KMS-11 (cell line): ENCODE measurements at regions not wholly inside any gene's neighbourhood (a gene's known extent, or its start where the extent isn't known, plus 50 kb on each side); places are given as distances from the start of the nearest gene placed in this dataset.
"Not testable (repeated sequence)": the region's sequence is repeated elsewhere in the genome, so short reads cannot be mapped to it uniquely, and the experiment has no call there.

ENCODE experiments used
- H2AFZ ChIP-seq: fragments of 200-600 bp; sonication (generic); 2 replicates; pipeline ENCODE4 v1.6.1; 2016; ENCODE audit warnings: antibody characterized with exemption, mixed run types, low read depth
- H3K27ac ChIP-seq: fragments of 200-600 bp; sonication (generic); 2 replicates; pipeline ENCODE4 v1.6.1; 2016; ENCODE audit warnings: mild to moderate bottlenecking, mixed run types
- H3K27me3 ChIP-seq: fragments of 200-600 bp; sonication (generic); 2 replicates; pipeline ENCODE4 v1.6.1; 2017; ENCODE audit warnings: mild to moderate bottlenecking, low read depth, mixed run types, moderate library complexity; ENCODE audit not compliant: insufficient read depth
- H3K36me3 ChIP-seq: fragments of 200-600 bp; sonication (generic); 2 replicates; pipeline ENCODE4 v1.6.1; 2017; ENCODE audit warnings: mild to moderate bottlenecking, mixed run types; ENCODE audit not compliant: insufficient read depth
- H3K4me1 ChIP-seq: fragments of 200-600 bp; sonication (generic); 2 replicates; pipeline ENCODE4 v1.6.1; 2016; ENCODE audit warnings: mild to moderate bottlenecking, low read depth, mixed run types; ENCODE audit not compliant: poor library complexity, severe bottlenecking
- H3K4me2 ChIP-seq: fragments of 200-600 bp; sonication (generic); 2 replicates; pipeline ENCODE4 v1.7.0; 2016; ENCODE audit warnings: mild to moderate bottlenecking, mixed run types
- H3K4me3 ChIP-seq: fragments of 200-600 bp; sonication (generic); IDR thresholded peaks from 2 replicates; pipeline ENCODE4 v1.6.1; 2017; ENCODE audit warnings: low read depth, low read length, mixed read lengths; ENCODE audit not compliant: insufficient read depth
- H3K79me2 ChIP-seq: fragments of 200-600 bp; sonication (generic); 2 replicates; pipeline ENCODE4 v1.6.1; 2016; ENCODE audit warnings: low read depth, mixed run types; ENCODE audit not compliant: insufficient read depth
- H3K9ac ChIP-seq: fragments of 200-600 bp; sonication (generic); 2 replicates; pipeline ENCODE4 v1.6.1; 2016; ENCODE audit warnings: mild to moderate bottlenecking, mixed run types
- H4K20me1 ChIP-seq: fragments of 200-600 bp; sonication (generic); 2 replicates; pipeline ENCODE4 v1.6.1; 2016; ENCODE audit warnings: mild to moderate bottlenecking, mixed run types; ENCODE audit not compliant: insufficient read depth
- TF ChIP-seq, protein P1 (sequence below): fragments of 200-600 bp; sonication (generic); conservative IDR thresholded peaks from 2 replicates; pipeline ENCODE4 v1.6.1; 2017; ENCODE audit warnings: low read depth, mild to moderate bottlenecking, antibody characterized with exemption, low read length, moderate library complexity, mixed read lengths

DNA sequence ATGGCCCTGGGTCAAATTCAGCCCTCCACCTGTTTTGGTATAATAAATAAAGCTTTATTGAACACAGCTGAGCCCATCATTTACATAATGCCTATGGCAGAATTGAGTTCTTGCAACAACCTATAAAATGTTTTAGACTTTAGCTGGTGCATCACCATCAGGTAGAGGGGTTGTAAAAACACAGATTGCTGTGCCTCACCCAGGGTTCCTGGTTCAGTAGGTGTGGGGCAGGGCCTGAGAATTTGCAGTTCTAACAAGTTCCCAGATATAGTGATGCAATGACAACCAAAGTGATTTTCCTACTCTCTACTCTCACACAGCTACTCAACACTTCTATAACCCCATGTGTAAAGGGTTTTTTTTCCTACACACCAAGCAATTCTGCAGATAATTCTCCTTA, 120.0 kb upstream of the EGFL6 start:
- TF ChIP-seq, protein P1, sequence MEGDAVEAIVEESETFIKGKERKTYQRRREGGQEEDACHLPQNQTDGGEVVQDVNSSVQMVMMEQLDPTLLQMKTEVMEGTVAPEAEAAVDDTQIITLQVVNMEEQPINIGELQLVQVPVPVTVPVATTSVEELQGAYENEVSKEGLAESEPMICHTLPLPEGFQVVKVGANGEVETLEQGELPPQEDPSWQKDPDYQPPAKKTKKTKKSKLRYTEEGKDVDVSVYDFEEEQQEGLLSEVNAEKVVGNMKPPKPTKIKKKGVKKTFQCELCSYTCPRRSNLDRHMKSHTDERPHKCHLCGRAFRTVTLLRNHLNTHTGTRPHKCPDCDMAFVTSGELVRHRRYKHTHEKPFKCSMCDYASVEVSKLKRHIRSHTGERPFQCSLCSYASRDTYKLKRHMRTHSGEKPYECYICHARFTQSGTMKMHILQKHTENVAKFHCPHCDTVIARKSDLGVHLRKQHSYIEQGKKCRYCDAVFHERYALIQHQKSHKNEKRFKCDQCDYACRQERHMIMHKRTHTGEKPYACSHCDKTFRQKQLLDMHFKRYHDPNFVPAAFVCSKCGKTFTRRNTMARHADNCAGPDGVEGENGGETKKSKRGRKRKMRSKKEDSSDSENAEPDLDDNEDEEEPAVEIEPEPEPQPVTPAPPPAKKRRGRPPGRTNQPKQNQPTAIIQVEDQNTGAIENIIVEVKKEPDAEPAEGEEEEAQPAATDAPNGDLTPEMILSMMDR, result no peak

GRCh38 chrX:13448941-13449340, 120.5 kb upstream of the EGFL6 start:
- Histone ChIP-seq H3K4me2 (no peak overlapping the region), H2AFZ (no peak overlapping the region), H4K20me1 (no peaks in the 10 kb centered on the region), H3K4me3 (no peak overlapping the region), H3K36me3 (no peaks in the 10 kb centered on the region), H3K27ac (no peak overlapping the region), H3K4me1 (no peaks in the 10 kb centered on the region), H3K9ac (no peak overlapping the region), H3K79me2 (no peaks in the 10 kb centered on the region), H3K27me3 (no peaks in the 10 kb centered on the region)
- TF ChIP-seq, protein P1, result no peak

More for the DNA sequence above, 120.0 kb upstream of the EGFL6 start:
- Histone ChIP-seq H3K4me3 (no peak overlapping the region), H4K20me1 (no peaks in the 10 kb centered on the region), H2AFZ (no peak overlapping the region), H3K36me3 (no peaks in the 10 kb centered on the region), H3K27me3 (no peaks in the 10 kb centered on the region), H3K27ac (no peak overlapping the region), H3K9ac (no peak overlapping the region), H3K4me2 (no peak overlapping the region), H3K79me2 (no peaks in the 10 kb centered on the region), H3K4me1 (no peaks in the 10 kb centered on the region)

- not testable (repeated sequence) for H3K4me1 ChIP-seq, H3K36me3 ChIP-seq, H2AFZ ChIP-seq, H3K4me2 ChIP-seq, H3K9ac ChIP-seq, H3K4me3 ChIP-seq, H3K27ac ChIP-seq, H3K27me3 ChIP-seq, H4K20me1 ChIP-seq, H3K79me2 ChIP-seq
Observed at GRCh38 chrX:13441608-13442007, 121.8 kb upstream of the ATXN3L start.

DNA sequence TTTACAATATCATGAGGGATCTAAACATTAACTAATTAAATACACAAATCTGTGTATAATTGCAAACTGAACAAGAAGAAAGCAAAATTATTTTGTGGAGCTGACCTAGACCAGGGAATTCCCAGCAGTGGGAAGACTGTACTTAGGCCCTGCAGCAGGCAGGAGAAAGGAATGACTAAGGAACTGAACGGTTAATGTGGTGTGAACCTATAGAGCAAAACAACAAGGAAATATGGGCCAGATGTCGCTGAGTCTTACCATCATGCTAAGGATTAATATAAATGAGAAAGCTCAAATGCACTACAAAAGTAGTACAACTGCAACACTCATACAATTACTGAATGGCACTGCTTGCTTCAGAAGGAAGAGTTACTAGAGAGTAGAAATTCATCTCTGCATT, 120.3 kb upstream of the ATXN3L start:
- Histone ChIP-seq H3K9ac (no peak overlapping the region), H3K4me3 (no peak overlapping the region), H3K27ac (no peak overlapping the region), H3K4me2 (no peak overlapping the region), H3K27me3 (no peaks in the 10 kb centered on the region), H4K20me1 (no peaks in the 10 kb centered on the region), H2AFZ (no peak overlapping the region), H3K79me2 (no peaks in the 10 kb centered on the region), H3K4me1 (no peaks in the 10 kb centered on the region), H3K36me3 (no peaks in the 10 kb centered on the region)
- TF ChIP-seq, protein P1, result no peak

DNA sequence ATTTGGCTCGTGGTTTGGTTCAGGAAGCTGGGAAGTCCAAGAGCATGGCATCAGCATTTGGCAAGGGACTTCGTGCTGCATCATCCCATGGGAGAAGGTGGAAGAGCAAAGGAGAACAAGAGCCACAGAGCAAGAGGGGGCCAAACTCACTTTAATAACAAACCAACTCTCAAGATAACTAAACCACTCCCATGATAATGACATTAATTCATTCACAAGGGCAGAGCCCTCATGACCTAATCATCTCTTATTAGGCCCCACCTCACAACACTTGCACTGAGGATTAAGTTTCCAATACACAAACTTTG, 113.4 kb upstream of the ATXN3L start:
- no peak overlapping the region for H3K4me2 ChIP-seq
- H3K9ac ChIP-seq, result no peak overlapping the region
- no peak overlapping the region for H2AFZ ChIP-seq
- no peaks in the 10 kb centered on the region for H3K4me1 ChIP-seq
- H3K36me3 ChIP-seq, result no peaks in the 10 kb centered on the region
- H4K20me1 ChIP-seq, result no peaks in the 10 kb centered on the region
- TF ChIP-seq, protein P1, result no peak
- no peak overlapping the region for H3K27ac ChIP-seq
- H3K4me3 ChIP-seq, result no peak overlapping the region
- H3K27me3 ChIP-seq, result no peaks in the 10 kb centered on the region
- H3K79me2 ChIP-seq, result no peaks in the 10 kb centered on the region
